ENCODE measurements at regions not wholly inside any gene's neighbourhood (a gene's known extent, or its start where the extent isn't known, plus 50 kb on each side); places are given as distances from the start of the nearest gene placed in this dataset.

- ATAC-seq (replicated peaks), result no peak
- Mint-ChIP-seq H3K4me1 (no peaks in the 10 kb centered on the region), H3K36me3 (ENCODE audit: low read depth) (no peaks in the 10 kb centered on the region), H3K27ac (no peak overlapping the region), H3K27me3 (no peaks in the 10 kb centered on the region), H3K4me3 (no peak overlapping the region), H3K9me3 (no peaks in the 10 kb centered on the region)
These were observed 396.0 kb upstream of the PRICKLE1 start for GRCh38 chr12:42985506-42985905.

GRCh38 chr12:42982828-42983227, 393.3 kb upstream of the PRICKLE1 start:
- H3K4me3 Mint-ChIP-seq, result no peak overlapping the region
- no peaks in the 10 kb centered on the region for H3K4me1 Mint-ChIP-seq
- H3K27me3 Mint-ChIP-seq, result no peaks in the 10 kb centered on the region
- H3K36me3 Mint-ChIP-seq (ENCODE audit: low read depth), result no peaks in the 10 kb centered on the region
- H3K27ac Mint-ChIP-seq, result no peak overlapping the region
- no peaks in the 10 kb centered on the region for H3K9me3 Mint-ChIP-seq
- ATAC-seq (replicated peaks), result no peak

- H3K36me3 Mint-ChIP-seq (ENCODE audit: low read depth), result no peaks in the 10 kb centered on the region
- H3K27ac Mint-ChIP-seq, result no peak overlapping the region
- no peak overlapping the region for H3K4me3 Mint-ChIP-seq
- no peaks in the 10 kb centered on the region for H3K4me1 Mint-ChIP-seq
- no peaks in the 10 kb centered on the region for H3K27me3 Mint-ChIP-seq
- H3K9me3 Mint-ChIP-seq, result no peaks in the 10 kb centered on the region
- ATAC-seq (replicated peaks), result no peak
These were observed 391.8 kb upstream of the PRICKLE1 start for GRCh38 chr12:42981379-42981778.

GRCh38 chr12:42980441-42980840, 390.9 kb upstream of the PRICKLE1 start:
- Mint-ChIP-seq H3K4me3 (no peak overlapping the region), H3K36me3 (ENCODE audit: low read depth) (no peaks in the 10 kb centered on the region), H3K27ac (no peak overlapping the region), H3K9me3 (no peaks in the 10 kb centered on the region), H3K27me3 (no peaks in the 10 kb centered on the region), H3K4me1 (no peaks in the 10 kb centered on the region)
- ATAC-seq (replicated peaks), result no peak

GRCh38 chr12:42979746-42980145, 390.2 kb upstream of the PRICKLE1 start:
- no peaks in the 10 kb centered on the region for H3K27me3 Mint-ChIP-seq
- H3K27ac Mint-ChIP-seq, result no peak overlapping the region
- no peak overlapping the region for H3K4me3 Mint-ChIP-seq
- H3K4me1 Mint-ChIP-seq, result no peaks in the 10 kb centered on the region
- ATAC-seq (replicated peaks), result no peak
- H3K9me3 Mint-ChIP-seq, result peaks cover 3% of the 10 kb centered on the region
- no peaks in the 10 kb centered on the region for H3K36me3 Mint-ChIP-seq (ENCODE audit: low read depth)

GRCh38 chr12:42978708-42979107, 389.2 kb upstream of the PRICKLE1 start:
- Mint-ChIP-seq H3K9me3 (peaks cover 6% of the 10 kb centered on the region), H3K4me3 (no peak overlapping the region), H3K4me1 (no peaks in the 10 kb centered on the region), H3K36me3 (ENCODE audit: low read depth) (no peaks in the 10 kb centered on the region), H3K27ac (no peak overlapping the region), H3K27me3 (no peaks in the 10 kb centered on the region)
- ATAC-seq (replicated peaks), result no peak

GRCh38 chr12:42977451-42978230, 388.1 kb upstream of the PRICKLE1 start:
- Mint-ChIP-seq H3K4me1 (no peaks in the 10 kb centered on the region), H3K36me3 (ENCODE audit: low read depth) (no peaks in the 10 kb centered on the region), H3K9me3 (peaks cover 6% of the 10 kb centered on the region), H3K4me3 (no peak overlapping the region), H3K27me3 (no peaks in the 10 kb centered on the region), H3K27ac (no peak overlapping the region)
- no peak for ATAC-seq (replicated peaks)

- H3K36me3 Mint-ChIP-seq (ENCODE audit: low read depth), result no peaks in the 10 kb centered on the region
These were observed 387.1 kb upstream of the PRICKLE1 start for GRCh38 chr12:42976620-42977019.

GRCh38 chr12:42976122-42976521, 386.6 kb upstream of the PRICKLE1 start:
- ATAC-seq (replicated peaks), result no peak
- Mint-ChIP-seq H3K36me3 (ENCODE audit: low read depth) (no peaks in the 10 kb centered on the region), H3K9me3 (peaks cover 6% of the 10 kb centered on the region), H3K27ac (no peak overlapping the region), H3K27me3 (no peaks in the 10 kb centered on the region), H3K4me3 (no peak overlapping the region), H3K4me1 (no peaks in the 10 kb centered on the region)

More at GRCh38 chr12:42976620-42977019, 387.1 kb upstream of the PRICKLE1 start:
- Mint-ChIP-seq H3K27ac (no peak overlapping the region), H3K9me3 (peaks cover 6% of the 10 kb centered on the region), H3K27me3 (no peaks in the 10 kb centered on the region), H3K4me1 (no peaks in the 10 kb centered on the region), H3K4me3 (no peak overlapping the region)
- no peak for ATAC-seq (replicated peaks)

GRCh38 chr12:42969355-42969754, 379.8 kb upstream of the PRICKLE1 start:
- no peak for ATAC-seq (replicated peaks)
- Mint-ChIP-seq H3K4me3 (no peak overlapping the region), H3K36me3 (ENCODE audit: low read depth) (no peaks in the 10 kb centered on the region), H3K4me1 (no peaks in the 10 kb centered on the region), H3K27me3 (no peaks in the 10 kb centered on the region), H3K9me3 (peaks cover 5% of the 10 kb centered on the region), H3K27ac (no peak overlapping the region)

- no peaks in the 10 kb centered on the region for H3K36me3 Mint-ChIP-seq (ENCODE audit: low read depth)
- H3K4me3 Mint-ChIP-seq, result no peak overlapping the region
- no peaks in the 10 kb centered on the region for H3K4me1 Mint-ChIP-seq
These were observed 378.9 kb upstream of the PRICKLE1 start for GRCh38 chr12:42968426-42968825.

GRCh38 chr12:42967850-42968249, 378.3 kb upstream of the PRICKLE1 start:
- ATAC-seq (replicated peaks), result no peak
- Mint-ChIP-seq H3K36me3 (ENCODE audit: low read depth) (no peaks in the 10 kb centered on the region), H3K4me1 (no peaks in the 10 kb centered on the region), H3K4me3 (no peak overlapping the region), H3K9me3 (peaks cover 5% of the 10 kb centered on the region), H3K27ac (no peak overlapping the region), H3K27me3 (no peaks in the 10 kb centered on the region)

More at GRCh38 chr12:42968426-42968825, 378.9 kb upstream of the PRICKLE1 start:
- no peak for ATAC-seq (replicated peaks)
- H3K27me3 Mint-ChIP-seq, result no peaks in the 10 kb centered on the region
- peaks cover 5% of the 10 kb centered on the region for H3K9me3 Mint-ChIP-seq
- no peak overlapping the region for H3K27ac Mint-ChIP-seq

- Mint-ChIP-seq H3K9me3 (peaks cover 5% of the 10 kb centered on the region), H3K36me3 (ENCODE audit: low read depth) (no peaks in the 10 kb centered on the region), H3K4me3 (no peak overlapping the region), H3K4me1 (no peaks in the 10 kb centered on the region), H3K27ac (no peak overlapping the region), H3K27me3 (no peaks in the 10 kb centered on the region)
- ATAC-seq (replicated peaks), result no peak
These were observed 374.4 kb upstream of the PRICKLE1 start for GRCh38 chr12:42963988-42964387.

GRCh38 chr12:42962384-42962783, 372.8 kb upstream of the PRICKLE1 start:
- no peaks in the 10 kb centered on the region for H3K27me3 Mint-ChIP-seq
- peaks cover 5% of the 10 kb centered on the region for H3K9me3 Mint-ChIP-seq
- no peaks in the 10 kb centered on the region for H3K4me1 Mint-ChIP-seq
- ATAC-seq (replicated peaks), result no peak
- H3K36me3 Mint-ChIP-seq (ENCODE audit: low read depth), result no peaks in the 10 kb centered on the region
- H3K4me3 Mint-ChIP-seq, result no peak overlapping the region
- no peak overlapping the region for H3K27ac Mint-ChIP-seq

GRCh38 chr12:42961395-42961794, 371.8 kb upstream of the PRICKLE1 start:
- no peaks in the 10 kb centered on the region for H3K27me3 Mint-ChIP-seq
- H3K36me3 Mint-ChIP-seq (ENCODE audit: low read depth), result no peaks in the 10 kb centered on the region
- ATAC-seq (replicated peaks), result no peak
- no peak overlapping the region for H3K4me3 Mint-ChIP-seq
- H3K9me3 Mint-ChIP-seq, result peaks cover 2% of the 10 kb centered on the region
- no peak overlapping the region for H3K27ac Mint-ChIP-seq
- H3K4me1 Mint-ChIP-seq, result no peaks in the 10 kb centered on the region

Measured in activated T-helper 17 cell treated with anti-CD3 and anti-CD28 coated beads, Interleukin-2, amount 50 U/mL, for 72 hours (primary cell).